CD4-positive, alpha-beta T cell (primary cell): ENCODE measurements at regions not wholly inside any gene's neighbourhood (a gene's known extent, or its start where the extent isn't known, plus 50 kb on each side); places are given as distances from the start of the nearest gene placed in this dataset.

Source experiments
- ATAC-seq: fragments of 200-7000 bp; cut with Tn5 transposase; one replicate; pipeline ENCODE4 v1.10.0; 2022; ENCODE audit warnings: mild to moderate bottlenecking; ENCODE audit not compliant: poor library complexity
- CTCF ChIA-PET: fragments of 350-600 bp; sonication (Branson Sonifier 250); formaldehyde crosslinking; loops from one replicate; lab custom pipeline; 2021; ENCODE audit warnings: antibody characterized with exemption, inconsistent platforms; lab: Charles Lee
- POLR2A ChIA-PET: fragments of 350-600 bp; sonication (Branson Sonifier 250); formaldehyde crosslinking; loops from one replicate; lab custom pipeline; 2021; ENCODE audit warnings: antibody characterized with exemption, inconsistent platforms; lab: Charles Lee
- DNase-seq, 14 experiments: peaks; one replicate each; pipeline ENCODE4 v3.0.0-alpha.2; 2013 to 2020; ENCODE audit warnings: mixed read lengths in 2 of 14
- H3K27ac ChIP-seq, 2 donors: one replicate each; pipeline versions ENCODE4 v1.5.1 to v1.7.0; 2013; ENCODE audit warnings: low read length in 2 of 2, low read depth in 1 of 2, mild to moderate bottlenecking in 1 of 2
- H3K27me3 ChIP-seq, 2 experiments: 1 replicate in 1 of 2; 2 replicates in 1 of 2; pipeline versions ENCODE4 v1.6.1 to v1.7.0; 2013; ENCODE audit warnings: low read length in 2 of 2, control low read depth in 1 of 2, mild to moderate bottlenecking in 1 of 2, moderate library complexity in 1 of 2; ENCODE audit not compliant: insufficient read depth in 2 of 2, control insufficient read depth in 1 of 2
- H3K36me3 ChIP-seq: one replicate; pipeline ENCODE4 v1.6.1; 2013; ENCODE audit warnings: low read length, control low read depth; ENCODE audit not compliant: insufficient read depth
- H3K4me1 ChIP-seq: one replicate; pipeline ENCODE4 v1.6.1; 2013; ENCODE audit warnings: low read length, control low read depth; ENCODE audit not compliant: insufficient read depth
- H3K4me3 ChIP-seq: one replicate; pipeline ENCODE4 v1.5.1; 2013; ENCODE audit warnings: mild to moderate bottlenecking, low read length, moderate library complexity
- H3K9me3 ChIP-seq, 2 experiments: 1 replicate in 1 of 2; 2 replicates in 1 of 2; pipeline versions ENCODE4 v1.6.1 to v1.7.0; 2013; ENCODE audit warnings: low read length in 2 of 2, mild to moderate bottlenecking in 2 of 2, control low read depth in 1 of 2, moderate library complexity in 1 of 2; ENCODE audit not compliant: control insufficient read depth in 1 of 2, insufficient read depth in 1 of 2
- H3K27ac Mint-ChIP-seq: one replicate; pipeline ENCODE4 v1.8.0; 2020; ENCODE audit warnings: mixed read lengths
- H3K27me3 Mint-ChIP-seq: one replicate; pipeline ENCODE4 v1.8.0; 2021; ENCODE audit warnings: mixed read lengths
- H3K36me3 Mint-ChIP-seq: one replicate; pipeline ENCODE4 v1.8.0; 2021; ENCODE audit warnings: low read depth, mixed read lengths
- H3K4me1 Mint-ChIP-seq: one replicate; pipeline ENCODE4 v1.8.0; 2021; ENCODE audit warnings: low read depth, mixed read lengths
- H3K4me3 Mint-ChIP-seq: one replicate; pipeline ENCODE4 v1.8.0; 2020; ENCODE audit warnings: mild to moderate bottlenecking, mixed read lengths
- H3K9me3 Mint-ChIP-seq: one replicate; pipeline ENCODE4 v1.8.0; 2020; ENCODE audit warnings: mixed read lengths
- CTCF ChIP-seq: fragments of 200-600 bp; IDR thresholded peaks from one replicate; pipeline ENCODE4 v1.8.0; 2022; ENCODE audit warnings: antibody characterized with exemption, mild to moderate bottlenecking
- intact Hi-C, 2 experiments: fragments of 100-400 bp; cut with DNase I in 1 of 2; cut with micrococcal nuclease in 1 of 2; formaldehyde crosslinking; loops; one replicate each; pipeline versions ENCODE4 v1.15.1 to v1.9.0; 2023 to 2025; cut with DNase I, micrococcal nuclease

- H3K36me3 Mint-ChIP-seq: no peaks in the 10 kb centered on the region
- CTCF ChIA-PET: no interaction called here
These were observed 96.4 kb upstream of the DCD start for GRCh38 chr12:54744590-54744989.

GRCh38 chr12:54740882-54741281 is 92.7 kb upstream of the DCD start:
- H3K36me3 ChIP-seq: no peaks in the 10 kb centered on the region
- no peak for TF ChIP-seq CTCF
- POLR2A ChIA-PET: interaction anchor here (0.6 to 1.0 kb wide), 2 partner anchors 252 to 1905 kb away, joined by 3 to 4 read pairs; no protein-coding TSS in a partner anchor
- H3K4me3 Mint-ChIP-seq: peak overlapping the region; percentile 52
- H3K9me3 Mint-ChIP-seq: peaks cover 3% of the 10 kb centered on the region
- no peak overlapping the region for H3K4me3 ChIP-seq
- H3K36me3 Mint-ChIP-seq: no peaks in the 10 kb centered on the region
- H3K4me1 ChIP-seq: peaks cover 22% of the 10 kb centered on the region
- no peaks in the 10 kb centered on the region for H3K9me3 ChIP-seq
- peak; percentile 46 for ATAC-seq
- peaks cover 62% of the 10 kb centered on the region for H3K4me1 Mint-ChIP-seq
- peak in 3 of 14 experiments; percentile 18 to 77 (median 21) for DNase-seq
- H3K27ac ChIP-seq: peak overlapping the region in 1 of 2 donors; percentile 33
- H3K27me3 ChIP-seq: no peaks in the 10 kb centered on the region
- H3K27ac Mint-ChIP-seq: peak overlapping the region; percentile 64
- intact Hi-C loops: loop anchor here in 1 of 2 experiments (10.0 kb wide), 1 partner anchor 254 kb away; no protein-coding TSS in a partner anchor
- CTCF ChIA-PET: interaction anchor here (1.4 to 2.0 kb wide), 2 partner anchors 9 to 16 kb away, joined by 4 to 6 read pairs; no protein-coding TSS in a partner anchor
- no peaks in the 10 kb centered on the region for H3K27me3 Mint-ChIP-seq

More at GRCh38 chr12:54744590-54744989, 96.4 kb upstream of the DCD start:
- H3K36me3 ChIP-seq: no peaks in the 10 kb centered on the region
- no peaks in the 10 kb centered on the region for H3K27me3 Mint-ChIP-seq
- H3K4me3 Mint-ChIP-seq: no peak overlapping the region
- H3K4me1 Mint-ChIP-seq: peaks cover 46% of the 10 kb centered on the region
- intact Hi-C loops: loop anchor here in 1 of 2 experiments (10.0 kb wide), 1 partner anchor 250 kb away; no protein-coding TSS in a partner anchor
- ATAC-seq (no peak), DNase-seq (no peak)
- no peak overlapping the region for H3K4me3 ChIP-seq
- no peak for TF ChIP-seq CTCF
- POLR2A ChIA-PET: no interaction called here
- H3K9me3 ChIP-seq: no peaks in the 10 kb centered on the region
- no peaks in the 10 kb centered on the region for H3K27me3 ChIP-seq
- H3K27ac Mint-ChIP-seq: no peak overlapping the region
- no peaks in the 10 kb centered on the region for H3K9me3 Mint-ChIP-seq
- no peak overlapping the region for H3K27ac ChIP-seq
- peaks cover 14% of the 10 kb centered on the region for H3K4me1 ChIP-seq

- no peak overlapping the region for H3K27ac ChIP-seq
These were observed 88.4 kb upstream of the DCD start for GRCh38 chr12:54736549-54736948.

More at GRCh38 chr12:54736549-54736948, 88.4 kb upstream of the DCD start:
- H3K27me3 ChIP-seq: no peaks in the 10 kb centered on the region
- intact Hi-C loops: no loop called here
- ATAC-seq (no peak), DNase-seq (peak in 2 of 14 experiments; percentile 8 to 58)
- POLR2A ChIA-PET: no interaction called here
- CTCF ChIA-PET: interaction anchor here (1.2 kb wide), 1 partner anchor 12 kb away, joined by 3 read pairs; no protein-coding TSS in a partner anchor
- Mint-ChIP-seq H3K9me3 (peaks cover 5% of the 10 kb centered on the region), H3K27me3 (no peaks in the 10 kb centered on the region), H3K4me1 (peaks cover 46% of the 10 kb centered on the region), H3K27ac (no peak overlapping the region), H3K4me3 (no peak overlapping the region), H3K36me3 (no peaks in the 10 kb centered on the region)
- peaks cover 12% of the 10 kb centered on the region for H3K4me1 ChIP-seq
- H3K9me3 ChIP-seq: no peaks in the 10 kb centered on the region
- no peak for TF ChIP-seq CTCF
- no peak overlapping the region for H3K4me3 ChIP-seq
- no peaks in the 10 kb centered on the region for H3K36me3 ChIP-seq
